GM20000 (cell line): ENCODE measurements at regions not wholly inside any gene's neighbourhood (a gene's known extent, or its start where the extent isn't known, plus 50 kb on each side); places are given as distances from the start of the nearest gene placed in this dataset.
"Not testable (repeated sequence)": the region's sequence is repeated elsewhere in the genome, so short reads cannot be mapped to it uniquely, and the experiment has no call there.

ENCODE experiments used
- DNase-seq: peaks from one replicate; pipeline ENCODE4 v3.0.0; 2012; ENCODE audit warnings: low spot score
- CTCF ChIP-seq: IDR thresholded peaks from 2 replicates; pipeline ENCODE4 v1.5.1; 2012; ENCODE audit warnings: mild to moderate bottlenecking, control low read depth; ENCODE audit errors: extremely low read depth, missing control alignments

- DNase-seq, result no peak
- no peak for TF ChIP-seq CTCF
Observed at GRCh38 chr5:173487300-173487699, 129.2 kb downstream of the BOD1 start.

- TF ChIP-seq CTCF, result no peak
Observed at GRCh38 chr5:173486355-173487225, 129.9 kb downstream of the BOD1 start.

GRCh38 chr5:173484569-173484968 lies 131.9 kb downstream of the BOD1 start:
- TF ChIP-seq CTCF, result no peak
- DNase-seq, result no peak

More at GRCh38 chr5:173486355-173487225, 129.9 kb downstream of the BOD1 start:
- DNase-seq, result no peak

GRCh38 chr5:173483599-173483998 lies 132.9 kb downstream of the BOD1 start:
- not testable (repeated sequence) for DNase-seq

GRCh38 chr5:173483160-173483559 lies 133.3 kb downstream of the BOD1 start:
- DNase-seq, result no peak
- TF ChIP-seq CTCF, result no peak

GRCh38 chr5:173481821-173482220 lies 134.6 kb downstream of the BOD1 start:
- no peak for DNase-seq
- no peak for TF ChIP-seq CTCF

- no peak for DNase-seq
Observed at GRCh38 chr5:173480896-173481295, 135.6 kb downstream of the BOD1 start.

More at GRCh38 chr5:173480896-173481295, 135.6 kb downstream of the BOD1 start:
- TF ChIP-seq CTCF, result no peak
